ENCODE measurements at regions not wholly inside any gene's neighbourhood (a gene's known extent, or its start where the extent isn't known, plus 50 kb on each side); places are given as distances from the start of the nearest gene placed in this dataset.

- 81% methylated on average over 3 of the region's 3 CpGs for WGBS
- Histone ChIP-seq H3K9me3 (ENCODE audit: control insufficient read depth in 4 of 4, low read length in 3 of 4) (no peaks in the 10 kb centered on the region), H3K4me1 (ENCODE audit: control insufficient read depth in 4 of 4, insufficient read depth in 4 of 4, low read length in 3 of 4) (peaks cover 3 to 18% (median 12%) of the 10 kb centered on the region in 4 donors), H3K36me3 (ENCODE audit: control insufficient read depth in 4 of 4, insufficient read depth in 3 of 4, low read depth in 1 of 4, low read length in 3 of 4) (no peaks in the 10 kb centered on the region), H3K27ac (ENCODE audit: low read depth in 1 of 2, low read length in 2 of 2) (peak overlapping the region; percentile 31 to 48), H3K27me3 (ENCODE audit: control insufficient read depth in 4 of 4, insufficient read depth in 4 of 4, low read length in 3 of 4) (no peaks in the 10 kb centered on the region), H3K9ac (ENCODE audit: low read depth in 1 of 2, low read length in 2 of 2) (no peak overlapping the region), H3K4me3 (ENCODE audit: low read depth in 1 of 3, low read length in 3 of 3) (no peak overlapping the region)
- TF ChIP-seq NR2F2 (IDR thresholded peaks at IDR 0.05): no peak
- DNase-seq (ENCODE audit: low spot score): no peak
Observed at GRCh38 chr20:21982559-21982958, 277.1 kb downstream of the PAX1 start.

- DNase-seq (ENCODE audit: low spot score): no peak
- Histone ChIP-seq H3K9me3 (ENCODE audit: control insufficient read depth in 4 of 4, low read length in 3 of 4) (no peaks in the 10 kb centered on the region), H3K4me3 (ENCODE audit: low read depth in 1 of 3, low read length in 3 of 3) (peak overlapping the region in 1 of 3 donors; percentile 7), H3K27ac (ENCODE audit: low read depth in 1 of 2, low read length in 2 of 2) (peak overlapping the region; percentile 76 to 78), H3K9ac (ENCODE audit: low read depth in 1 of 2, low read length in 2 of 2) (no peak overlapping the region), H3K4me1 (ENCODE audit: control insufficient read depth in 4 of 4, insufficient read depth in 4 of 4, low read length in 3 of 4) (peaks cover 3 to 18% (median 12%) of the 10 kb centered on the region in 4 donors), H3K36me3 (ENCODE audit: control insufficient read depth in 4 of 4, insufficient read depth in 3 of 4, low read depth in 1 of 4, low read length in 3 of 4) (no peaks in the 10 kb centered on the region), H3K27me3 (ENCODE audit: control insufficient read depth in 4 of 4, insufficient read depth in 4 of 4, low read length in 3 of 4) (no peaks in the 10 kb centered on the region)
- TF ChIP-seq HNF4G (IDR thresholded peaks at IDR 0.05) (peak; percentile 86), RAD21 (IDR thresholded peaks at IDR 0.05) (peak; percentile 12 to 37), HNF4A (conservative IDR thresholded peaks at IDR 0.05) (peak; percentile 92 to 94), NR2F2 (IDR thresholded peaks at IDR 0.05) (no peak), RXRA (IDR thresholded peaks at IDR 0.05) (peak; percentile 17 to 54), CTCF (IDR thresholded peaks at IDR 0.05; ENCODE audit: low read depth, low read length, missing input control) (no peak), ZBTB33 (IDR thresholded peaks at IDR 0.05) (no peak), EGR1 (IDR thresholded peaks at IDR 0.05; ENCODE audit: low read depth in 2 of 2) (no peak), FOXA2 (IDR thresholded peaks at IDR 0.05) (peak; percentile 92), ATF3 (IDR thresholded peaks at IDR 0.05) (peak; percentile 51), FOXA1 (IDR thresholded peaks at IDR 0.05) (peak; percentile 95), JUND (IDR thresholded peaks at IDR 0.05) (peak; percentile 89 to 91), GABPA (IDR thresholded peaks at IDR 0.05 in 1 of 2, conservative IDR thresholded peaks at IDR 0.05 in 1 of 2) (no peak), REST (IDR thresholded peaks at IDR 0.05) (peak; percentile 63), TAF1 (conservative IDR thresholded peaks at IDR 0.05) (no peak), MAX (IDR thresholded peaks at IDR 0.05) (no peak), SP1 (IDR thresholded peaks at IDR 0.05) (peak; percentile 97), YY1 (IDR thresholded peaks at IDR 0.05) (peak; percentile 36)
- WGBS: 33% methylated on average over 6 of the region's 6 CpGs
Observed at GRCh38 chr20:21981597-21982344, 276.3 kb downstream of the PAX1 start.

Data from liver (tissue), 8 donors.